Peyer's patch (tissue), 4 donors: ENCODE measurements at regions not wholly inside any gene's neighbourhood (a gene's known extent, or its start where the extent isn't known, plus 50 kb on each side); places are given as distances from the start of the nearest gene placed in this dataset.

ENCODE experiments used
- DNase-seq, 3 donors: peaks; one replicate each; pipeline ENCODE4 v3.0.0-alpha.2; 2017 to 2019
- H3K27ac ChIP-seq, 4 donors: fragments of 200-600 bp; sonication (generic); one replicate each; pipeline ENCODE4 v1.5.1; 2016 to 2019
- H3K27me3 ChIP-seq, 2 donors: fragments of 200-600 bp; sonication (generic); one replicate each; pipeline ENCODE4 v1.5.1; 2019
- H3K36me3 ChIP-seq, 3 donors: fragments of 200-600 bp; sonication (generic); one replicate each; pipeline ENCODE4 v1.5.1; 2016 to 2019
- H3K4me1 ChIP-seq, 4 donors: fragments of 200-600 bp; sonication (generic); one replicate each; pipeline ENCODE4 v1.5.1; 2016 to 2019
- H3K4me3 ChIP-seq, 4 donors: fragments of 200-600 bp; sonication (generic); 1 replicate in 3 of 4; 2 replicates in 1 of 4; pipeline ENCODE4 v1.5.1; 2016 to 2019; ENCODE audit warnings: mild to moderate bottlenecking in 1 of 4
- H3K9me3 ChIP-seq, 4 donors: fragments of 200-600 bp; sonication (generic); one replicate each; pipeline ENCODE4 v1.5.1; 2016 to 2019; ENCODE audit warnings: mild to moderate bottlenecking in 1 of 4
- CTCF ChIP-seq, 6 experiments: fragments of 450-650 bp in 4 of 6; fragments of 200-600 bp in 2 of 6; sonication (generic) in 1 of 6; IDR thresholded peaks; one replicate each; pipeline ENCODE4 v1.5.1; 2017 to 2019; ENCODE audit warnings: antibody characterized with exemption in 6 of 6, mild to moderate bottlenecking in 3 of 6, moderate library complexity in 1 of 6
- POLR2A ChIP-seq, 2 donors: fragments of 450-650 bp; IDR thresholded peaks; one replicate each; pipeline ENCODE4 v1.5.1; 2017; ENCODE audit warnings: antibody characterized with exemption in 2 of 2, mild to moderate bottlenecking in 2 of 2, moderate library complexity in 2 of 2

DNA sequence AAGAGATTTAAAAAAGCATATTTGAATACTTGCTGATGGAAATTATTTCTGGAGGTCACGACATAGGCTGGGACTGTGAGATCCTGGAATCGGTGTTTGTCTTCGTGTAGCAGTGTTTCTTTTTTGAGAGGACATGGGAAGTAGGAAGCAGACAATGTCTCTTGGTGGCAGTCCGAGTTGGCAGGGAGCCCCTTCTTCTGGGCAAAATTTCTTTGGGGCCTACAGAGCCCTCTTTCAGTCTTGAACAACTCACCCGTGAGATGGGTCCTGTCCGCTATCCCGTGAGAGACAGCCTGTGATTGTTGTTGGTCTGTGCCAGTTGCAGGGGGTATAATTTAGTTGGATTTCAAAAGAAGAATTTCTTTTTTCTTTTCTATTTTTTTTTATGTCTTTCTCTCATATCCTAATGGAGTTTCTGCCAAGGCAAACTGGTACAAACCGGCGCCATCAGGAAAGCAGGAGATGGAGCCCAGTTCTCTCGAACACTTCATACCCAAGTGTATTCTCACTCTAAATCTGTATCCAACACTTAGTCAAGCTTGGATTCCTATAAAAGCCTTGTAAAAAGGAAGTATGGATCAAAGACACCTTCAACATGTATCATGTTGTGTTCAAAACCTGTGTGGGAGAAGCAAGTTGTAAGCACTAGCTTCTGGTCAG, 785.1 kb downstream of the MAFB start:
- TF ChIP-seq CTCF (IDR thresholded peaks at IDR 0.05) (no peak), POLR2A (IDR thresholded peaks at IDR 0.05) (no peak)
- DNase-seq = no peak
- Histone ChIP-seq H3K27me3 (no peaks in the 10 kb centered on the region), H3K4me3 (no peak overlapping the region), H3K36me3 (no peaks in the 10 kb centered on the region), H3K4me1 (no peaks in the 10 kb centered on the region), H3K27ac (no peak overlapping the region), H3K9me3 (no peaks in the 10 kb centered on the region)

GRCh38 chr20:39899881-39900280, 789.2 kb downstream of the MAFB start:
- no peak overlapping the region for H3K4me3 ChIP-seq
- no peaks in the 10 kb centered on the region for H3K9me3 ChIP-seq
- H3K27me3 ChIP-seq = no peaks in the 10 kb centered on the region
- DNase-seq = no peak
- TF ChIP-seq CTCF (IDR thresholded peaks at IDR 0.05) = no peak
- TF ChIP-seq POLR2A (IDR thresholded peaks at IDR 0.05) = no peak
- H3K36me3 ChIP-seq = no peaks in the 10 kb centered on the region
- H3K4me1 ChIP-seq = no peaks in the 10 kb centered on the region
- H3K27ac ChIP-seq = no peak overlapping the region

- TF ChIP-seq POLR2A (IDR thresholded peaks at IDR 0.05) (no peak), CTCF (IDR thresholded peaks at IDR 0.05) (no peak)
- Histone ChIP-seq H3K27ac (no peak overlapping the region), H3K4me1 (no peaks in the 10 kb centered on the region), H3K36me3 (no peaks in the 10 kb centered on the region), H3K9me3 (no peaks in the 10 kb centered on the region), H3K4me3 (no peak overlapping the region), H3K27me3 (no peaks in the 10 kb centered on the region)
- DNase-seq = no peak
Observed at GRCh38 chr20:39898467-39898852, 790.6 kb downstream of the MAFB start.

DNA sequence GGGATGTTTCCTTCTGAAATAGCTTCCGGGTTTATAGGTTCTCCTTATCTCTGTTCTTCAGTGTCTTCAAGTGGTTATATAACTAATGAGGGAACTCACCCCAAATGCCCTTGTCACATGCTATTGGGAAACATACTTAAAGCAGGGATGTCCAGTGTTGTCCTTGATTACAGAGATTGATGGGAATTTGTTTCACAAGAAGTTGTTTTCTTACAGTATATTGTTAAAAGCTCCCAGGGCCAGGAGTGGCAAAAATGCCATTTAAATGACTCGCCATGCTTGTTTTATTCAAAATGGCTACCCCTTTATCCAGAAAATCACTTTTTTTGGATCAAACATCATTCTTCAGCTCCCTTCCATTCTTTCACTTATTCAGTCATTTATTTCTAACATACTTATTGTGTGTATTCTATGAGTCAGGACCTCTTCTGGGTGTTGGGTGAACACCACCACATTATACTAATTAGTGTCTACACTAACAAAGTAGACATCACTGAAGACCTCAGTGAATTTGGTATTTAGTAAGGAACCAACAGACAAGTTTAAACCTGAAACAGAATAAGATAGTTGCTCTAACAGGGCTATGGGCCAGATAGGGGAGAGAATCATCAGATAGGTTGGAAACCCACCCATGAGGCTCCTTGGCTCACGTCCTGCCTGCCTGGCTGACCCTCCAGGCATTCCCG, 791.1 kb downstream of the MAFB start:
- H3K27ac ChIP-seq = no peak overlapping the region
- no peaks in the 10 kb centered on the region for H3K4me1 ChIP-seq
- H3K27me3 ChIP-seq = no peaks in the 10 kb centered on the region
- H3K36me3 ChIP-seq = no peaks in the 10 kb centered on the region
- H3K9me3 ChIP-seq = no peaks in the 10 kb centered on the region
- no peak for TF ChIP-seq CTCF (IDR thresholded peaks at IDR 0.05)
- no peak for TF ChIP-seq POLR2A (IDR thresholded peaks at IDR 0.05)
- no peak for DNase-seq
- no peak overlapping the region for H3K4me3 ChIP-seq

GRCh38 chr20:39897058-39897457, 792.0 kb downstream of the MAFB start:
- no peak for DNase-seq
- no peaks in the 10 kb centered on the region for H3K36me3 ChIP-seq
- H3K4me3 ChIP-seq = no peak overlapping the region
- TF ChIP-seq CTCF (IDR thresholded peaks at IDR 0.05) = no peak
- no peak for TF ChIP-seq POLR2A (IDR thresholded peaks at IDR 0.05)
- H3K27me3 ChIP-seq = no peaks in the 10 kb centered on the region
- no peak overlapping the region for H3K27ac ChIP-seq
- no peaks in the 10 kb centered on the region for H3K4me1 ChIP-seq
- H3K9me3 ChIP-seq = no peaks in the 10 kb centered on the region
